Hematopoietic multipotent progenitor cell treated with erythropoietin and hydrocortisone succinate and interleukin-3 and kit ligand, for 8 days (in vitro differentiated cells): ENCODE measurements at regions not wholly inside any gene's neighbourhood (a gene's known extent, or its start where the extent isn't known, plus 50 kb on each side); places are given as distances from the start of the nearest gene placed in this dataset.

ENCODE experiments used
- DNase-seq: peaks from one replicate; pipeline ENCODE4 v3.0.0-alpha.2; 2015

GRCh38 chrX:42149765-42150164, 226.4 kb upstream of the CASK start:
- no peak for DNase-seq

DNA sequence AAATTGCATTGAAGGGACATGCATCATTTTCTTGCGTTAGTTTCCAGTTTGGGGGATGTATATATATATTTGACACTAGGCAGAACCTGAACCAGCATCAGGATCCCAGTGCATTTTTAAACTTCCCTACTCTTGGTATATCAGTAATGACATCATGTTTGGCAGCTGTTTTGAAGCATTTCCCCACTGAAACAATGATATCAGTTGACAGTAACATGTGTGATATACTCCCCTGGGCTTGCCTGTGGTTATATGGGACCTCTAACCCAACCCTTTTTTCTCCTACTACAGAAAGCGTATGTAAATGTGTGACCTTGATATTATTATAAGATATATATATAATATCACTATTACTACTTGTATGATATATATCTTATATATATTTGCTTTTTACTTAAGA, 225.9 kb upstream of the CASK start:
- DNase-seq, result no peak

GRCh38 chrX:42143866-42144592, 220.7 kb upstream of the CASK start:
- no peak for DNase-seq

- DNase-seq, result no peak
Measured at GRCh38 chrX:42140320-42140719, 217.0 kb upstream of the CASK start.

DNA sequence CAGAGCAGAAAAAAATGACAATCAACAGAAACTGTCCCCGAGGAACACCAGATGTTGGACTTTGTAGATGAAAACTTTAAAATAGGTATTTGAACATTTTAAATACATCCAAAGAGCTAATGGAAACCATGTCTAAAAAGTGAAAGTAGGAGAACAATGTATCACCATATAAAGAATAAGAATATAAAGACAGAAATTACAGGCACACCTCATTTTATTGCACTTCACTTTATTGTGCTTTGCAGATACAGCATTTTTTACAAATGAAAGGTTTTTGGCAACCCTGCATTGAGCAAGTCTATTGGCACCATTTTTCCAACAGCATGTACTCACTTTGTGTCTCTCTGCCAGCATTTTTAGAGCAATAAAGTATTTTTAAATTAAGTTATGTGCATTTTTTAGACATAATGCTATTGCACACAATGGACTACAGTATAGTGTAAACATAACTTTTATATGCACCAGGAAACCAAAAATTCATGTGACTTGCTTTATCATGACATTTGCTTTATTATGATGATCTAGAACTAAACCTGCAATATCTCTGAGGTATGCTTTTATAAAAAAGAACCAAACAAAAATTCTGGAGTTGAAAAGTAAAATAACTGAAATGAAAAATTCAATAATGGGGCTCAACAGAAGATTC, 212.4 kb upstream of the CASK start:
- DNase-seq, result no peak

- no peak for DNase-seq
Measured at GRCh38 chrX:42131856-42132255, 208.5 kb upstream of the CASK start.

DNA sequence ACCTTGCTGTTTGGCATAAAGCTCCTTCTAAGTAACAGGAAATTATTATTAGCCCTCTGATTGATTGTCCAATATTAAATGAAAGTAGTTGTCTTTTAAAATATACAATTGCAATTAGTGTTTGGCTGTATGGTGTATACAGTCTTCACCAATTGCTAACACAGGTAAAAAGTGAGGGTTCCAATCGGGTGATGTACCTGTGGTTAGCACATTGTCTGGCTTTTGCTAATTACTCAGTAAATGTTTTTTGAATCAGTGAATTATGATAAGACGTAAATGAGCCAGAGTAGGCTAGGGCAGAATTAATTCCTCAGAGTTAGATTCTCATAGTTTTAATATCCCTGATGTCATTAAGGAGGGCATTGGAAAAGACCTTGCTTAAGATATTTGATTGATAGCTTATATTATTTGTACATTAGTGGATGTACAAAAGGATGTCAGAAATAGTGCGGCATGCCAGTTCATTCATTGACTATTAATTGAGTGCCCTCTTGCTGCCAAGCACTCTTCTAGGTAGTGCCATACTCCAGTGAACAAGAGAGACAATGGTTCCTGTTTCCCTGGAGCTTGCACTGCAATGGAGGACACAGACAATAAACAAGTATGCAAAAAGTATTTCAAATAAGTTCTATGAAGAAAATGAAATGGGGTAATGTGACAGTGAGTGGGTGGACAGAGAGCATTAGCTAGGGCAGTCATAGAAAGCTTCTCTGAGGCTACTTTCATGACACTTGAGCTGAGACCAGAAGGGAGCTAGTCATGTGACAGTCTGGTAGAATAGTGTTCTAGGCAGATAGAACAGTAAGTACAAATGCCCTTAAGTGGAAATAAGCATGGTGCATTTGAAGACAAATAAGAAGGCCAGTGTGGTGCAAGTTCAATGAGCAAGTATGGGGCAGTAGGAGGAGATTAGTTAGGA, 205.9 kb upstream of the CASK start:
- DNase-seq, result no peak

- DNase-seq, result no peak
Measured at GRCh38 chrX:42128587-42128986, 205.2 kb upstream of the CASK start.

- no peak for DNase-seq
Measured at GRCh38 chrX:42128020-42128419, 204.7 kb upstream of the CASK start.

GRCh38 chrX:42127563-42127962, 204.2 kb upstream of the CASK start:
- DNase-seq, result no peak

DNA sequence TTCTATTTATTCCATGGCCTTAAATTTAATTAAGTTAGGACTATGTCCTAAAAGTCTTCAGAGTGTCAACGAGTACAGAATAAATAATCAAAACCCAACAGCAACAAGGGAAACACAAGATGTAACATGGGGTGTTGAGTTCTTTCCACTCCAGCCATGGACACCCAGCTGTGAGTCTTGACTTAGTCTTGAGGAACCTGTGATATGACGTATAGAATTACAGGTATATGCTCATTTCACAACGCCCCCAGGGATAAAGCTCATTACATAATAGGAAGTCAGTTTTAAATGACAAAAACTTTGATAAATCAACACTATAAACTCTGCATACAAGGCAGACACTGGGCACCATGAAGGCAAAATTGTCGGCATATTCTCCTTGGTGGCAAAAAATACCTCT, 200.0 kb upstream of the CASK start:
- no peak for DNase-seq

GRCh38 chrX:42119076-42119475, 195.7 kb upstream of the CASK start:
- DNase-seq, result no peak

DNA sequence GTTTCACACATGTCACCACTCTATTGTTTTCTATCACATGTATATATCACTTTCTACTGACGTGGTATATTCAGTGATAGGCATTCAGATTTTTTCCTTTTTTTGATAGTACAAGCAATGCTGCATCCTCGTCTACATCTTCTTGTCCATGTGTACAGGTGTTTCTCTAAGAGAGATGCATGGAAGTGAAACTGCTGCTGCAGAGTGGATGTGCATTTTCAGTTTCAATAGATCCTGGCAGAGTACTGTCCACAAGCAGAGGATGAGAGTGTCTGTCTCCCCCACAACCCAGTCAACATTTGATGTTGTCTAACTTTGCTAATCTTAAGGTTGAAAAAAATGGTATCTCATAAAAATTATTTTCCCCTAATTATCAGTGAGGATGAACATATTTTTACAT, 194.0 kb upstream of the CASK start:
- no peak for DNase-seq

DNA sequence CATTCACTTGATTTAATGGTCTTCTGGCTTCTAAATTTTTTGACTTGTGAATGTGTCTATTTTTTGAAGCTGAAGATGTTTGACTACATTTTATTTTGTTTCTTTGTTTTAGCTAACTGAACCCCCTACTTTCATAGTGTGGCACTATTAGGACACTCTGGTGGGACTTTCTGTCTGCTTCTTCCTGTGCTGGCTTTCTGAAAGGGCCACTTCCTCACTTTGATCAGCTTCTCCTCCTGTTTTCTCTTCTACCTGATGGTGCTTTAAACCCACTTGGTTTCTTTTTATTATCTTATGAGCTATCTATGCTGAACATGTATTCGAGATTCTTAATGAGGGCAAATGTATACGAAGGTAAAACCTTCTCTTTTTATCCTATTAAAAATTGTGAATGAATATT, 186.1 kb upstream of the CASK start:
- DNase-seq, result no peak

GRCh38 chrX:42107495-42108488, 184.4 kb upstream of the CASK start:
- DNase-seq, result no peak

- no peak for DNase-seq
Measured at GRCh38 chrX:42106556-42106955, 183.2 kb upstream of the CASK start.

- no peak for DNase-seq
Measured at GRCh38 chrX:42102586-42103282, 179.4 kb upstream of the CASK start.

DNA sequence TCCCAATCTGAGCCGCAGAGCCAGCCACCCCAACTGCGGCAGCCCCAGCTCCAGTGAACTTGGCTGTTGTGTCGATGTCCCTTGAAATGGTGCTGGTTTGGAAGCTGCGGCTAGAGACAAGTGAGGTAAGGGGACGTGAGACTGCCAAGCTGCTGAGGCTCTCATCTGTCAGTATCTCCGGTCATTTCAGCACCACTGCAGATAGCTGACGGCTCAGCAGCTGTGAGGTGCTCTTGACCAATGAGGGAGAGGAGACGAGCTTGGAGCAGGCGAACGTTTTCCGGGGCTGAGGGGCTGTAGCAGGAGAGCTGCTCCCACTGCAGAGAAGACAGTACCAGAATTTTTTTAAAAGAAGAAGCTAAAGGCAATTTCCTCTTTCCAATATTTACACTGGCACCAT, 175.5 kb upstream of the CASK start:
- no peak for DNase-seq

- DNase-seq, result no peak
Measured at GRCh38 chrX:42097486-42097885, 174.1 kb upstream of the CASK start.

GRCh38 chrX:42096265-42096920, 173.0 kb upstream of the CASK start:
- no peak for DNase-seq

DNA sequence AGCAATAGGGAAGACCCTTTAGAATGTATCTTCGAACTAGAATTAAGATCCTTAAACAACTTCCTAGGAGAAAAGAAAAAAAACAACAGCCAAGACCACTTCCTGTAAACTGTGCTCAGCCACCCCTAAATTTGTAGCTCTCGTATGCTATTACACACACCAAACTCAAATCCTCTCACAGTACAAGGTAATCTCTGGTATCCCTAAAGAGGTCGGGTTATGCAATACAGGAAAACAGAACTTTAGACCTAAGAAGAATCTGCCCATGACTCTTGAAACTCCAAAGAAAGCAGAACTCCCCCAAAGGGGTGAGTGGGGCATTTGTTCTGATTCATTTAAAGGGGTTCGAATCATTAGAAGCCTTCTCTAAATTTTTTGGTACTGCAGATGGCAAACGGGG, 170.9 kb upstream of the CASK start:
- no peak for DNase-seq
